ENCODE measurements at regions not wholly inside any gene's neighbourhood (a gene's known extent, or its start where the extent isn't known, plus 50 kb on each side); places are given as distances from the start of the nearest gene placed in this dataset.

- no peak for TF ChIP-seq SUZ12 (IDR thresholded peaks at IDR 0.05; ENCODE audit: extremely low read depth, insufficient read depth, insufficient read length)
- no peak for TF ChIP-seq YY1 (IDR thresholded peaks at IDR 0.05; ENCODE audit: insufficient read depth, insufficient read length)
- no peak for TF ChIP-seq ZNF274 (IDR thresholded peaks at IDR 0.05; ENCODE audit: low read depth, low read length)
Observed at GRCh38 chr10:118148247-118148646, 101.5 kb upstream of the RAB11FIP2 start.
